Spinal cord (tissue), 9 donors: ENCODE measurements at regions not wholly inside any gene's neighbourhood (a gene's known extent, or its start where the extent isn't known, plus 50 kb on each side); places are given as distances from the start of the nearest gene placed in this dataset.
"Not testable (repeated sequence)": the region's sequence is repeated elsewhere in the genome, so short reads cannot be mapped to it uniquely, and the experiment has no call there.

Experiments used
- DNase-seq, 6 donors: peaks; one replicate each; pipeline versions ENCODE4 v3.0.0 to v3.0.0-alpha.2; 2013 to 2015; ENCODE audit warnings: low spot score in 6 of 6, low read depth in 4 of 6
- H3K27ac ChIP-seq: one replicate; pipeline ENCODE4 v1.5.1; 2013; ENCODE audit warnings: low read depth, low read length, control low read depth
- H3K27me3 ChIP-seq: one replicate; pipeline ENCODE4 v1.6.1; 2013; ENCODE audit warnings: low read length; ENCODE audit not compliant: control insufficient read depth, insufficient read depth
- H3K36me3 ChIP-seq: one replicate; pipeline ENCODE4 v1.6.1; 2013; ENCODE audit warnings: low read length; ENCODE audit not compliant: control insufficient read depth, insufficient read depth
- H3K4me1 ChIP-seq: one replicate; pipeline ENCODE4 v1.6.1; 2013; ENCODE audit warnings: low read length; ENCODE audit not compliant: control insufficient read depth, insufficient read depth
- H3K4me3 ChIP-seq: one replicate; pipeline ENCODE4 v1.5.1; 2013; ENCODE audit warnings: low read depth, low read length, control low read depth
- H3K9me3 ChIP-seq: one replicate; pipeline ENCODE4 v1.6.1; 2013; ENCODE audit warnings: low read length; ENCODE audit not compliant: control insufficient read depth, insufficient read depth
- WGBS: methylation state at CpG from one replicate; pipeline ENCODE4 v1.1.5; 2013; ENCODE audit warnings: missing lambda C conversion rate; ENCODE audit not compliant: insufficient coverage; 5-methylcytosine and 5-hydroxymethylcytosine counted together
- donor health status: healthy.

DNA sequence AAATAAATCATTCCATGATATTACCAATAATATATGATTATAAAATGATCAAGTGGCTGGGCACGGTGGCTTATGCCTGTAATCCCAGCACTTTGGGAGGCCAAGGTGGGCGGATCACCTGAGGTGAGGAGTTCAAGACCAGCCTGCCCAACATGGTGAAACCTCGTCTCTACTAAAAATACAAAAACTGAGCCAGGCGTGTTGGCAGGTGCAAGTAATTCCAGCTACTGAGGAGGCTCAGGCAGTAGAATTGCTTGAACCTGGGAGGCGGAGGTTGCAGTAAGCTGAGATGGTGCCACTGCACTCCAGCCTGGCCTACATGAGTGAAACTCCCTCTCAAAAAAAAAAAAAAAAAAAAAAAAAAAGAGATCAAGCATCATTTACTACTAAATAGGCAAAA, 371.1 kb upstream of the ADAMTS5 start:
- H3K4me1 ChIP-seq, H3K36me3 ChIP-seq, H3K4me3 ChIP-seq, H3K9me3 ChIP-seq, DNase-seq, H3K27ac ChIP-seq, H3K27me3 ChIP-seq: not testable (repeated sequence)
- 60% methylated on average over 1 of the region's 5 CpGs for WGBS

- Histone ChIP-seq H3K36me3 (no peaks in the 10 kb centered on the region), H3K27me3 (no peaks in the 10 kb centered on the region), H3K27ac (no peak overlapping the region), H3K4me1 (no peaks in the 10 kb centered on the region), H3K4me3 (no peak overlapping the region), H3K9me3 (peaks cover 2% of the 10 kb centered on the region)
- WGBS: no CpG with 5 or more reads among the region's 1 CpG
- no peak for DNase-seq
These were observed 366.2 kb upstream of the ADAMTS5 start for GRCh38 chr21:27333096-27333495.

DNA sequence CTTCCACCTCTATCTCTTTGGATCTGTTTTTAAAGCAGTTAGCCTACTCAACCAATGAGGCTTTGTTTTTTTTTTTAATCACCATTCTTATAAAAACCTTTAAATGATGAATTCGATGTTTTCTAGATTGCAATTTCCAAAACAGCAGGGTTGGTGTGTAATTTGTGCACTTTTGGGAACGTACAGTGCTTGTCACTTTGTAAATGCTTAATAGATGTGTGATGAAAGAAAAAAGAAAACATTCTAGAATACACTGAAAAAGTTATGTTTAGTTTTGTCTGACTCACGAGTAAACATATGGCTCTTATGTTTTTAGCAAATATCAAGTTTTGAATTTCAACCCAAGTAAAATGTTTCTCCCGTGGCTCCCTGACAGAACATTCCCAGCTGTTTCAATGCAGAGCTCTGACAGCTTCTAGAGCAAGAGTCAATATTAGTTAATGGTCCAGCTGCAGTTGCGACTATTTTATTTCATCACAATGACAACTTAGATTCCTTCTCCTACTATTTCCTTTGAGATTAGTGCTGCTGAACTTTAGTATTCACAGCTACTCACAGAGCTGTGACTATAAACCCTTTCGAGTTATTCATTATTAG, 362.5 kb upstream of the ADAMTS5 start:
- H3K27ac ChIP-seq: no peak overlapping the region
- 47% methylated on average over 4 of the region's 6 CpGs for WGBS

DNA sequence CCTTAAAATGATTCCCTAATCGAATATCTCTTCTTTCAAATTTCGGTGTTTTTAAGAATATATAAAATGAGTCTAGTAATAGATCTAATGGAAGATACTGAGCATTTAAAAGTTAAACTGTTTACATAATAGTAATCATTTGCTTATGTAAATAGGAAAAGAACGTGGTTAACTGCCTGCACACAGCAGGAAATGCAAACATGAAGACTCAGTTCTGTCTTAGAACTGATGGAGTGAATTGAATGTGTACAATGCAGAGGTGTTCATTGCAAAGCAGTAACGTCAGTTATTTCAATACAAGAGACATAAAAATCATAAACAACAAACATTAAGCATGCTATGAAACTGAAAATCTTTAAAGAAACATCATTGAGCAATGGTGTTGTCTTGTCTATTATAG, 359.4 kb upstream of the ADAMTS5 start:
- WGBS: no CpG with 5 or more reads among the region's 4 CpGs
- H3K27me3 ChIP-seq: no peaks in the 10 kb centered on the region
- no peaks in the 10 kb centered on the region for H3K36me3 ChIP-seq
- DNase-seq: peak in 1 of 6 donors; percentile 54
- no peak overlapping the region for H3K27ac ChIP-seq
- H3K4me1 ChIP-seq: no peaks in the 10 kb centered on the region
- no peak overlapping the region for H3K4me3 ChIP-seq
- peaks cover 2% of the 10 kb centered on the region for H3K9me3 ChIP-seq

More for the DNA sequence above, 362.5 kb upstream of the ADAMTS5 start:
- Histone ChIP-seq H3K36me3 (no peaks in the 10 kb centered on the region), H3K27me3 (no peaks in the 10 kb centered on the region), H3K4me3 (no peak overlapping the region), H3K9me3 (peaks cover 2% of the 10 kb centered on the region), H3K4me1 (no peaks in the 10 kb centered on the region)
- DNase-seq: peak in 2 of 6 donors; percentile 4 to 43

DNA sequence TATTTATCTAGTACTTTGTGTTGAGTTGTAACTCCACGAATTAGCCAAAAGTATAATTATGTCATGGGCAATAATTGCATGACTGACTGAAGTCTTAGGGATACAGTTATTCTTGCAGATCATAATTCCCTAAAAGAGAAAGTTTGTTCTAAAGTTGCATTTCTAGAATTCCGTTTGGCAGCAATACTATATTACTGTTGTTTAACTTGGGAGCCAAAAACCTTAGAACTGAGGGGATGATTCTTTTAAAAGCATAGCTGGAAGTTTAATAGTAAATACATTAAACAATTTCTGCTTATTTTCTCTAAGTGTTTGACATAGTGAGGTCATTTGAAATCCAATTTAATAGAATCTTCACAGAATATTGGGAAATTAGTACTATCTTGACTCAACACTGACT, 356.4 kb upstream of the ADAMTS5 start:
- no peak overlapping the region for H3K4me3 ChIP-seq
- H3K27ac ChIP-seq: no peak overlapping the region
- DNase-seq: no peak
- H3K36me3 ChIP-seq: no peaks in the 10 kb centered on the region
- 100% methylated on average over 1 of the region's 2 CpGs for WGBS
- H3K9me3 ChIP-seq: no peaks in the 10 kb centered on the region
- no peaks in the 10 kb centered on the region for H3K27me3 ChIP-seq
- no peaks in the 10 kb centered on the region for H3K4me1 ChIP-seq

DNA sequence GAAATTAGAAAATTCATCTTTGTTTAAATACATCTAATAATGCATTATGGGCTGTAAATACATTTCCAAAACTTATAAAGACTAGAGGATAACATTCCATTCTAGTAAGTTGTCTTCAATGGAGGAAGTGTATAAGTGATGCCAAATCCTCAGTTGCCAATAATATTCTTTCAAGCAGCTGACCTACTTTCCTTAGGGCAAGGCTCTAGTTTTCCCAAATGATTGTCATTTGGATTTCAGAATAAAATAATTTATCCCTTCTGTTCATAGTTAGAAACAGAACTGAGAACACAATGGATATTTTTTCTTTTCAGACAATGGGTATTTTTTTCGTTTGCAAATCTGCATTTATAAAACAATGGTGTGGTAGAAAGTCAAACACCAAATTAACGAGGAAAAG, 354.9 kb upstream of the ADAMTS5 start:
- no peaks in the 10 kb centered on the region for H3K36me3 ChIP-seq
- no peaks in the 10 kb centered on the region for H3K9me3 ChIP-seq
- H3K27ac ChIP-seq: no peak overlapping the region
- H3K27me3 ChIP-seq: no peaks in the 10 kb centered on the region
- no CpG with 5 or more reads among the region's 2 CpGs for WGBS
- no peak overlapping the region for H3K4me3 ChIP-seq
- DNase-seq: no peak
- no peaks in the 10 kb centered on the region for H3K4me1 ChIP-seq

GRCh38 chr21:27320868-27321267, 354.0 kb upstream of the ADAMTS5 start:
- H3K36me3 ChIP-seq: no peaks in the 10 kb centered on the region
- no peaks in the 10 kb centered on the region for H3K27me3 ChIP-seq
- DNase-seq: no peak
- no peaks in the 10 kb centered on the region for H3K4me1 ChIP-seq
- no peaks in the 10 kb centered on the region for H3K9me3 ChIP-seq
- no peak overlapping the region for H3K27ac ChIP-seq
- no peak overlapping the region for H3K4me3 ChIP-seq
- no CpG with 5 or more reads among the region's 3 CpGs for WGBS

- DNase-seq, H3K27ac ChIP-seq, H3K4me3 ChIP-seq, H3K27me3 ChIP-seq, H3K9me3 ChIP-seq, H3K4me1 ChIP-seq, H3K36me3 ChIP-seq: not testable (repeated sequence)
- WGBS: 73% methylated on average over 2 of the region's 3 CpGs
These were observed 350.7 kb upstream of the ADAMTS5 start for GRCh38 chr21:27317601-27318000.

DNA sequence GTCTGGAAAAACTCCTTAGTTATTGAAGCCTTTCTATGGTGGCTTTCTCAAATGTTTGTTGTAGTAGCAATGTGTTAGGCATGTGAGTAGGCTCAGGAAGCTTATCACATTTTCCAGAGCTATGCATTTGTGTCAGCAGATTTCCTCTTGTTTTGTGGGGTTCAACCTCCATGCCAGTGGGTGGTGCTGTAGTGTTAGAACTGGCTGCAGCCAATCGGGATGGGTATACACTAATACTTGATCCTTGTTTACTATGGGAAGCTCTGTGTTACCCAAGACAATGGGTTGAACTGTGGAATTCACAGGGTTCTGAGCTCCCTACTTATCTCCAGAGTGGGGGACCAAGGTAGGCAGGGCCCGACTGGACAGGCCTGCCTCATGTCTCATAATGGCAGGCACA, 348.5 kb upstream of the ADAMTS5 start:
- Histone ChIP-seq H3K27ac (no peak overlapping the region), H3K4me3 (no peak overlapping the region), H3K9me3 (no peaks in the 10 kb centered on the region), H3K4me1 (no peaks in the 10 kb centered on the region), H3K27me3 (no peaks in the 10 kb centered on the region), H3K36me3 (no peaks in the 10 kb centered on the region)
- WGBS: no CpG with 5 or more reads among the region's 2 CpGs
- DNase-seq: no peak

DNA sequence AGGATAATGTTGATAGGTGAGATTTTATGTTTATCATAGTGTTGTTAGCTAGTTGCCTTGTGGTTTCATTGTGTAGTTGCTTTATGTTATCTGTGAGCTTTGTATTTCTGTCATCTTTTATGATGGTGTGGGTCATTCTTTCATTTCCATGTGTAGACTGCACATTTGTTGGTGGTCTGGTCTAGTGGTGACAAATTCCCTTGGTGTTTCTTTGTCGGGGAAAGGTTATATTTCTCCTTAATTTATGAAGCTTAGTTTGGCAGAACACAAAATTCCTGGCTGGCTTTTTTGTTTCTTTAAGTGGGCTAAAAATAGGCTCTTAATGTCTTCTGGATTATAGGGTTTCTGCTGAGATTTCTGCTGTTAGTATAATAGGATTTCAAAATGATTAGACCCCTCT, 347.2 kb upstream of the ADAMTS5 start:
- no peak overlapping the region for H3K4me3 ChIP-seq
- H3K9me3 ChIP-seq: no peaks in the 10 kb centered on the region
- H3K4me1 ChIP-seq: no peaks in the 10 kb centered on the region
- no peak for DNase-seq
- no peak overlapping the region for H3K27ac ChIP-seq
- H3K36me3 ChIP-seq: no peaks in the 10 kb centered on the region
- no CpG with 5 or more reads among the region's 1 CpG for WGBS
- no peaks in the 10 kb centered on the region for H3K27me3 ChIP-seq
